ENCODE measurements at regions not wholly inside any gene's neighbourhood (a gene's known extent, or its start where the extent isn't known, plus 50 kb on each side); places are given as distances from the start of the nearest gene placed in this dataset.

DNA sequence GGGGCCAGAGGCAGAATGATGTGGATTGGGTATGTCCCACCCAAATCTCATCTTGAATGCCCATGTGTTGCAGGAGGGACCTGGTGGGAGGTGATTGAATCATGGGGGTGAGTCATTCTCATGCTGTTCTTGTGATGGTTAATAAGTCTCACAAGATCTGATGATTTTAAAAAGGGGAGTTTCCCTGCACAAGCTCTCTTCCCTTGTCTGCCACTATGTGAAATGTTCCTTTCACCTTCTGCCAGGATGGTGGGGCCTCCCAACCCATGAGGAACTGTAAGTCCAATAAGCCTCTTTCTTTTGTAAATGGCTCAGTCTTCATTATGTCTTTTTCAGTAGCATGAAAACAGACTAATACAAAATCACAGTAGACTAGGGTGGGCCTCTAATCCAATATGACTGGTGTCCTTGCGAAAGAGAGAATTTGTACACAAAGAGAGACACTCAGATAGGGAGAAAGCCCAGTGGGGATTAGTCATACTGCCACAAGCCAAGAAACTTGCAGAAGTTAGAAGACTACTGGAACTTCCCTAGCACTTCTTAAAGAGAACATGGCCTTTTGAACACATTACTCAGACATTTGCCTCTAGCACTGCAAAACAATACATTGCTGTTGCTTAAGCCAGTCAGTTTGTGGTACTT, 68.4 kb downstream of the ANXA1 start:
- peak; percentile 89 for DNase-seq (ENCODE audit: low read depth)
- TF ChIP-seq, protein P1, sequence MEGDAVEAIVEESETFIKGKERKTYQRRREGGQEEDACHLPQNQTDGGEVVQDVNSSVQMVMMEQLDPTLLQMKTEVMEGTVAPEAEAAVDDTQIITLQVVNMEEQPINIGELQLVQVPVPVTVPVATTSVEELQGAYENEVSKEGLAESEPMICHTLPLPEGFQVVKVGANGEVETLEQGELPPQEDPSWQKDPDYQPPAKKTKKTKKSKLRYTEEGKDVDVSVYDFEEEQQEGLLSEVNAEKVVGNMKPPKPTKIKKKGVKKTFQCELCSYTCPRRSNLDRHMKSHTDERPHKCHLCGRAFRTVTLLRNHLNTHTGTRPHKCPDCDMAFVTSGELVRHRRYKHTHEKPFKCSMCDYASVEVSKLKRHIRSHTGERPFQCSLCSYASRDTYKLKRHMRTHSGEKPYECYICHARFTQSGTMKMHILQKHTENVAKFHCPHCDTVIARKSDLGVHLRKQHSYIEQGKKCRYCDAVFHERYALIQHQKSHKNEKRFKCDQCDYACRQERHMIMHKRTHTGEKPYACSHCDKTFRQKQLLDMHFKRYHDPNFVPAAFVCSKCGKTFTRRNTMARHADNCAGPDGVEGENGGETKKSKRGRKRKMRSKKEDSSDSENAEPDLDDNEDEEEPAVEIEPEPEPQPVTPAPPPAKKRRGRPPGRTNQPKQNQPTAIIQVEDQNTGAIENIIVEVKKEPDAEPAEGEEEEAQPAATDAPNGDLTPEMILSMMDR (conservative IDR thresholded peaks at IDR 0.05; ENCODE audit: low read depth, low read length): no peak

DNA sequence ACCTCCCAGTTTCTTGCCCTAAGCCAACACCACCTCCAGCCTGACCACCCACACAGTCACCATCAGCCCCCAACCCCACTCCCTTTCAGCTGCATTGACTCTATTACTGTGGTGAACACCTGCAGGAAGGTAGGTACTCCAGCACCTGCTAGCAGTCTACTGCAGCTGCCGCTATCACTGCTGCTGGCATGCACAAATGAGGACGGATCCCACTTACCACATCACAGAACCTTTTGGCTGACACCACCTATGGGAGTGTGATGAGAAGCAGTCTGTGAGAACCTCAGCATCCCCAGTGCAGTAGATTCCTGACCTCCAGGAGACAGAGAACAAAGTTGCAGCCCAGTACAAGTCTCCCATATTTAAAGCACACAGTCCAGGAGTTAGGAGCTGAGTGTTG, 71.9 kb downstream of the ANXA1 start:
- TF ChIP-seq, protein P1 (conservative IDR thresholded peaks at IDR 0.05; ENCODE audit: low read depth, low read length): no peak
- H3K4me3 ChIP-seq (ENCODE audit: low read depth, low read length): no peak overlapping the region
- no peak for DNase-seq (ENCODE audit: low read depth)

More for the DNA sequence above, 68.4 kb downstream of the ANXA1 start:
- no peak overlapping the region for H3K4me3 ChIP-seq (ENCODE audit: low read depth, low read length)

DNA sequence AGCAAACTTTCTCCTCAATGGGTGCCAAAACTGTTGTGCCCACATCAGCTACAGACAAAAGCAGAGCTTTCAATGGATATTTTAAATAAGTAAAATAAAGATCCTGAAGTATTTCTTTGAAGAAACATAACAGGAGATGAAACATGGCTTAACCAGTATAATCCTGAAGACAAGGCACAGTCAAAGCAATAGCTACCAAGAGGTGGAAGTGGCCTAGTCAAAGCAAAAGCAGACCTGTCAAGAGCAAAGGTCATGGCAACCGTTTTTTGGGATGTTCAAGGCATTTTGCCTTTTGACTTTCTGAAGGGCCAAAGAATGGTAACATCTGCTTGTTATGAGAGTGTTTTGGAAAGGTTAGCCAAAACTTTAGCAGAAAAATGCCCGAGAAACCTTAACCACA, 77.9 kb downstream of the ANXA1 start:
- DNase-seq (ENCODE audit: low read depth): no peak
- H3K4me3 ChIP-seq (ENCODE audit: low read depth, low read length): no peak overlapping the region
- TF ChIP-seq, protein P1 (conservative IDR thresholded peaks at IDR 0.05; ENCODE audit: low read depth, low read length): no peak

DNA sequence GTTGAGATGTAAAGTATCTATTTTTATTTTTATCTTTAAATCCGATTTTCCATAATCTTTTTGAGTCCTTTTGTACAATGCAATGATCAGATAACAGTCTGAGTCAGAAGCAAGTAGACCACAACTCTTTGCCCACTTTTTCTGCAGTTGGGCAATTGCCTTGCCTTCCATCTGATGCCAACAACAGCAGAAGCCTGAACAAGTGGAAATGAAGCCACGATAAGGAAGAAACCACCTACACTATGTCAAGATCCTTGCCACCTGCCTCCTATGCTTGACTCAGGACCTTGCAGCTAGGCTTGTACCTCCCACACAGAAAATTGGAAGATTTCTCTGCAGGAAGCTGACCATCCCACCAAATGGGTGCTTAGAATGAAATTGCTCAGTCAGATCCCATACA, 78.6 kb downstream of the ANXA1 start:
- no peak overlapping the region for H3K4me3 ChIP-seq (ENCODE audit: low read depth, low read length)
- no peak for DNase-seq (ENCODE audit: low read depth)
- TF ChIP-seq, protein P1 (conservative IDR thresholded peaks at IDR 0.05; ENCODE audit: low read depth, low read length): no peak

DNA sequence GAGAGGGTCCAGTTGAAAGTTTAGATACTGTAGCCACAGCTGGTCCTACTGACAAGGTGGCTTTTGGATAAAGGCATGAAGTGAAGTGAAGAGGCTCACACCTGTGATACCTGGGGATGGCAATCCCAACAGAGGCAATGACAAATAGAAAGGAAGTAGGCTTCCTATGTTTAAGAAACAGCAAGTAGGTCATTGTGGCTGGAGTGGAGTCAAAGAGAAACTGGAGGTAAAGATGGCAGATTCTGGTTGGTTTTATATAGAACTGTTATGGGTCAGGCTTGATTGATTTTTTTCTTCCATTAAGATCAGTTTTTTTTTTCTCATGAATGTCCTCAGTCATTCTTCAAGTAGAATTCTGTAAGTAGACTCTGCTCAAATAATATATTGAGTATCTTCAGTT, 79.5 kb downstream of the ANXA1 start:
- TF ChIP-seq, protein P1 (conservative IDR thresholded peaks at IDR 0.05; ENCODE audit: low read depth, low read length): no peak
- H3K4me3 ChIP-seq (ENCODE audit: low read depth, low read length): no peak overlapping the region
- DNase-seq (ENCODE audit: low read depth): no peak

DNA sequence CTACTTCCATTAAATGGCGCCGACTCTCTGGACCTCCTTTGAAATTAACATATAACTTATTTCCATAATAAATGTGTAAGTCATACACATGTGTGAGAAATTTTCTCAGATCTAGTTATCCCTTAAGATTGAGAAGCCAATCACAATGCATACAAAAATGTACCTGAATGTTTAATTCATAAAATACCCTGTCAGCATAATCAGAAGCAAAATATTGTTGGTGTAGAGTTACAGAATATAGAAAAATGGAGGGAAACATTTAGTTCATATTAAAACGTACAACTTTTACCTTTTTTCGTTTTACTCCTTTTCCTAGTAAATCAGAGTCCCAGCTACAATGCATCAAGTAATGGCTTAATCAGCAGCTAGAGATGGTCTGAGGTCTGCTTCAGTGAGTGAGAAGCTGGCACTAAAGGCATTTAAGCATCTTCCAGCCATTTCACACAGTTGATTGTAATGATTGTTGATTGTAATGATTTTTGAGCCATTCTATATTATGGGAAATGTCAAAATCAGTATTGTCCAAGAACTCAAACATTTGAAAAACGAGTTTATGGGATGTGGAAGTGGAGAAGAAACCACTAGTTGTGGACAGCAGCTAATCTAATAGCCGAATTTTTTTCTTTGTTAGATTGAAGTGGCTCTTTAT, 81.8 kb downstream of the ANXA1 start:
- H3K4me3 ChIP-seq (ENCODE audit: low read depth, low read length): no peak overlapping the region
- TF ChIP-seq, protein P1 (conservative IDR thresholded peaks at IDR 0.05; ENCODE audit: low read depth, low read length): no peak
- DNase-seq (ENCODE audit: low read depth): no peak

DNA sequence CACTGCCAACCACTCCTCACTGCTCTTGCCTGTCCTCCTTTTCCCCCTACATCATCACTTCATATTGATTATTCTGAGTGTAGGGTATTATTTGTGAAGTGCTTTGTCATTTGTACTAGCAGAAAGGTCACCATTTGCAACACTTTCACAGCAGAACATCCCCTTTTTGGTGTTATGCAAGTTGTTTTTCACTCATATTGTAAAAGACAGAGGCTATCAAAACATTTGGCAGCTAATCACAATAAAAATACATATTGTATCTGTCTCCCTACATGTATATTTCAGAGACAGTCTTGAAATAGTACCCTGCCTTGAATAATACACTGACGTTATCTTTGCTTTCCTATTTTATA, 82.3 kb downstream of the ANXA1 start:
- TF ChIP-seq, protein P1 (conservative IDR thresholded peaks at IDR 0.05; ENCODE audit: low read depth, low read length): no peak
- H3K4me3 ChIP-seq (ENCODE audit: low read depth, low read length): no peak overlapping the region
- DNase-seq (ENCODE audit: low read depth): no peak
